ENCODE measurements at regions not wholly inside any gene's neighbourhood (a gene's known extent, or its start where the extent isn't known, plus 50 kb on each side); places are given as distances from the start of the nearest gene placed in this dataset.

DNA sequence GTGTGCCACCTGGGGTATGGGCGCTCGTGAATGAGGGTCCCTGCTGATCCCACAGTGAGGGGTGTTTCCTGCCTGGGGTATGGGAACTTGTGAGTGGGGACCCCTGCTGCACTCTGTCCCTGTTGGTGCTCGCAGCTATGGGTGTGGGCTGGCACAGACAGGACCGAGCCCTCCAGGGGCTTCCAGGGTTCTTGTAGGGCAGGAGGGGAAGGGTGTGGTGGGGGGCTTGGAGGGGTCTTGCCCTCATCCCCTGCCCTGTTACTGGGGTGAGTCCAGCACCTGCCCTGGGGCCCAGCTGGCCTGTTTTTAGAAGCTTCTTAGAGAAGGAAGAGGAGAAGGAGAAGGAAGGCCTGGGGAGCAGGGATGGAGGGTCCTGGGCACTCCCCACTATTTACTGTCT is 377.0 kb upstream of the NUPR2 start:
- TF ChIP-seq POLR2AphosphoS5 (IDR thresholded peaks at IDR 0.05): no peak
- TF ChIP-seq, protein P1, sequence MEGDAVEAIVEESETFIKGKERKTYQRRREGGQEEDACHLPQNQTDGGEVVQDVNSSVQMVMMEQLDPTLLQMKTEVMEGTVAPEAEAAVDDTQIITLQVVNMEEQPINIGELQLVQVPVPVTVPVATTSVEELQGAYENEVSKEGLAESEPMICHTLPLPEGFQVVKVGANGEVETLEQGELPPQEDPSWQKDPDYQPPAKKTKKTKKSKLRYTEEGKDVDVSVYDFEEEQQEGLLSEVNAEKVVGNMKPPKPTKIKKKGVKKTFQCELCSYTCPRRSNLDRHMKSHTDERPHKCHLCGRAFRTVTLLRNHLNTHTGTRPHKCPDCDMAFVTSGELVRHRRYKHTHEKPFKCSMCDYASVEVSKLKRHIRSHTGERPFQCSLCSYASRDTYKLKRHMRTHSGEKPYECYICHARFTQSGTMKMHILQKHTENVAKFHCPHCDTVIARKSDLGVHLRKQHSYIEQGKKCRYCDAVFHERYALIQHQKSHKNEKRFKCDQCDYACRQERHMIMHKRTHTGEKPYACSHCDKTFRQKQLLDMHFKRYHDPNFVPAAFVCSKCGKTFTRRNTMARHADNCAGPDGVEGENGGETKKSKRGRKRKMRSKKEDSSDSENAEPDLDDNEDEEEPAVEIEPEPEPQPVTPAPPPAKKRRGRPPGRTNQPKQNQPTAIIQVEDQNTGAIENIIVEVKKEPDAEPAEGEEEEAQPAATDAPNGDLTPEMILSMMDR (IDR thresholded peaks at IDR 0.05): no peak
- Histone ChIP-seq H3K9me3 (peaks cover 7 to 25% of the 10 kb centered on the region in 2 donors), H3K4me3 (no peak overlapping the region), H3K4me1 (no peaks in the 10 kb centered on the region), H3K36me3 (no peaks in the 10 kb centered on the region), H3K27ac (no peak overlapping the region), H3K27me3 (no peaks in the 10 kb centered on the region)
- intact Hi-C loops (cut with DNase I; ENCODE audit: low total_unique reads) (no loop called here), in situ Hi-C loops (cut with MboI; ENCODE audit: low pct_ligation_motif_present in 1 of 4, low pct_unique_long_range_greater_than_20kb in 1 of 4, low sequenced_read_pairs in 3 of 4) (no loop called here)
- WGBS, 2 donors (ENCODE audit: low coverage in 1 of 2): 93% methylated on average over 4 of the region's 4 CpGs; no CpG with 5 or more reads in 1 of the 2 donors
- no peak for DNase-seq

DNA sequence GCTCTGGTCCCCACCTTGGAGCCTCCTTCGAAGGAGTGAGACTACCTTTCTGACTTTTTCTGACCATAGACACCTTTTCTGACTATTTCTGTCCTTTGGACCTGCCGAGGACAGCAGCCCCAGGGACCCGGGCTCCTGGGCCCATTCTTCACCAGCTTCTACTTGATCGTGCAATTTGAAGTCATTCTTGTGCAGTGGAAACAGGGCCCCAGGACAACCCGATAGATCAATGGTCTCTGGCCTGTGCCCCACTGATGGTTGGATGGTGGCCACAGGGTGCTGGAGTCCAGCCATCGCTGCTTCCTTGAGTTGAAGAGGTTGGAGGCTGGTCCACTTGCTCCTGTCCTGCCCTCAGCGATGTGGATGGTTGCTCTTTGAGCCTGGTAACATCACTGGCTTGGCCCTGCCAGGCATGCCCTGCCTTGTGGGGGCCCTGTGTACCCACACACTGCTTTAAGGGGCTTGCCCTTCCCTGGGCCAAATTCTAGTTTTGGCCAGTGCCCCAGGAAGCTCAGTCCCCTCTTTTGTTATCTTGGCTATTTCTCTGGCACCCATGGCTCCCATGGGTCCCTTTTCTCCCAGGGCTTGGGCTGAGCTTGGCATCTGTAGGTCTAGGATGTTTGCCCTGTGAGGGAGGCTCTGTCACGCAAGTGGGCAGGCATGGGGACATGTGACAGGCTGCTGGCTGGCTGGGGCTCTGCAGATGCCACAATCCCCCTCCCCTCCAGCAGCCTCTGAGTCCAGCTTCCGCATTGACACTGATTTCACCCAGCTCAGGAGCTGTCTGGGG is 375.6 kb upstream of the NUPR2 start:
- no peak for TF ChIP-seq EP300 (IDR thresholded peaks at IDR 0.05; ENCODE audit: low read depth)
- TF ChIP-seq, protein P1 (IDR thresholded peaks at IDR 0.05): no peak
- no peak for TF ChIP-seq POLR2AphosphoS5 (IDR thresholded peaks at IDR 0.05)
- no peak for TF ChIP-seq POLR2A (IDR thresholded peaks at IDR 0.05)
- peaks cover 7 to 18% of the 10 kb centered on the region in 2 donors for H3K9me3 ChIP-seq
- in situ Hi-C loops (cut with MboI; ENCODE audit: low pct_ligation_motif_present in 1 of 4, low pct_unique_long_range_greater_than_20kb in 1 of 4, low sequenced_read_pairs in 3 of 4): no loop called here
- no peaks in the 10 kb centered on the region for H3K36me3 ChIP-seq
- no peak overlapping the region for H3K27ac ChIP-seq
- DNase-seq: no peak
- WGBS, 2 donors (ENCODE audit: low coverage in 1 of 2): 76 to 84% methylated on average over 3 to 7 of the region's 9 CpGs
- H3K27me3 ChIP-seq: no peaks in the 10 kb centered on the region
- intact Hi-C loops (cut with DNase I; ENCODE audit: low total_unique reads): no loop called here
- H3K4me3 ChIP-seq: no peak overlapping the region
- H3K4me1 ChIP-seq: no peaks in the 10 kb centered on the region

DNA sequence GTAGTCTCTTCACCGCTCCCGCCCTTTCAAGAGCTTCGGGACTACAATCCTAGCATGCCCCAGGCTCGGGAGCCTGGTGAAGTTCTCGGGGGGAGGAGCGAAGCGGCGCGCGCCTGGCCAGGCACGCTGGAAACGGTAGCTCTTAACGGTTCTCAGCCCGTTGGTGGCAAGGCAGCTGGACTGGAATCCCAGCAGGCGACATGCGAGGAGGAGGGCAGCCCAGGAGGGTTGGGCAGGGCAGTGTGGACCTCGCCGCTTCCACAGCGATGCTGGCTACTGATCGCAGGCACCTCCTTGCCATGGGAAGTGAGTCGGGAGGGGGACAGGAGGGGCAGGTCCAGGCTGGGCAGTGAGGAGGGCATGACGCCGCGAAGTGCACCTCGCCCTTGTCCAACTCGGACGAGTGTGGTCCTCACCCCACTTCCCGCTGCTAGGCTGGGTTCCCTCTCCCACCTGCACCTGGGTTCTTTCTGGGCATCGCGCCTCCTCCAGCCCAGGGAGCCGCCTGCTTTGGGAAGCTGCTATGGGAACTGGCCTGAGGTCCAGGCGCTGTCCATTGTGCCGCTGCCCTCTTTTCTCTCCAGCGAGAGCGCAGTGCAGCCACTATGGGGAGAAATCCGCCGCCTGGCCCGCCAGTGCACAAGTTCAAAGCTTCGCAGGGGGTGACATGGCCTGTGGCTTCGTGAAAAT is 367.8 kb upstream of the NUPR2 start:
- WGBS, 2 donors (ENCODE audit: low coverage in 1 of 2): 79 to 86% methylated on average over 7 to 40 of the region's 40 CpGs
- intact Hi-C loops (cut with DNase I; ENCODE audit: low total_unique reads): no loop called here
- DNase-seq: no peak
- in situ Hi-C loops (cut with MboI; ENCODE audit: low pct_ligation_motif_present in 1 of 4, low pct_unique_long_range_greater_than_20kb in 1 of 4, low sequenced_read_pairs in 3 of 4): no loop called here
- Histone ChIP-seq H3K27ac (no peak overlapping the region), H3K36me3 (no peaks in the 10 kb centered on the region), H3K4me3 (no peak overlapping the region), H3K4me1 (no peaks in the 10 kb centered on the region), H3K27me3 (no peaks in the 10 kb centered on the region), H3K9me3 (peaks cover 33 to 40% of the 10 kb centered on the region in 2 donors)
- TF ChIP-seq EP300 (IDR thresholded peaks at IDR 0.05; ENCODE audit: low read depth) (no peak), POLR2A (IDR thresholded peaks at IDR 0.05) (no peak), POLR2AphosphoS5 (IDR thresholded peaks at IDR 0.05) (no peak)
- TF ChIP-seq, protein P1 (IDR thresholded peaks at IDR 0.05): no peak

DNA sequence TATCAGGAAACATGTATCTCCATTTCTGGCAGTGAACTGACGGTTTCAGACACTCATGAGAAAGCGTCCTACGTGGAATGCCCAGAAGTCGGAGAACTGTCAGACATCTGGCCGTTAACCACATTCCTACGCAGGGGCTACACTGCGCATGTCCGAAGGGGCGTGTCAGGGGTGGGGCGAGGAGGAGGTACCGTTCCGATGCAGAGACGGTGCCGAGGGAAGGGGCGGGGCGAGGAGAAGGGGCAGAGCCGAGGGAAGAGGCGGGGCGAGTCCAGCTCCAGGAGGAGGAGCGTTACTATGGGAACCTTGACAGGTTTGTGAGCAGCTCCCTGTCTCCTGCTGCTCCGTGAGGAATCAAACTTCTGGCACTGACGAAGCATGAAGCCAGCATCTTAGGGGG is 366.9 kb upstream of the NUPR2 start:
- H3K36me3 ChIP-seq: no peaks in the 10 kb centered on the region
- H3K4me3 ChIP-seq: no peak overlapping the region
- H3K4me1 ChIP-seq: no peaks in the 10 kb centered on the region
- no peaks in the 10 kb centered on the region for H3K27me3 ChIP-seq
- in situ Hi-C loops (cut with MboI; ENCODE audit: low pct_ligation_motif_present in 1 of 4, low pct_unique_long_range_greater_than_20kb in 1 of 4, low sequenced_read_pairs in 3 of 4): no loop called here
- 82% methylated on average over 22 of the region's 22 CpGs; no CpG with 5 or more reads in 1 of the 2 donors for WGBS, 2 donors (ENCODE audit: low coverage in 1 of 2)
- H3K27ac ChIP-seq: no peak overlapping the region
- DNase-seq: no peak
- peaks cover 31 to 37% of the 10 kb centered on the region in 2 donors for H3K9me3 ChIP-seq
- TF ChIP-seq EP300 (IDR thresholded peaks at IDR 0.05; ENCODE audit: low read depth) (no peak), POLR2A (IDR thresholded peaks at IDR 0.05) (no peak)
- TF ChIP-seq, protein P1 (IDR thresholded peaks at IDR 0.05): no peak
- intact Hi-C loops (cut with DNase I; ENCODE audit: low total_unique reads): no loop called here
